HG03025 (cell line): ENCODE measurements at regions not wholly inside any gene's neighbourhood (a gene's known extent, or its start where the extent isn't known, plus 50 kb on each side); places are given as distances from the start of the nearest gene placed in this dataset.
"Not testable (repeated sequence)": the region's sequence is repeated elsewhere in the genome, so short reads cannot be mapped to it uniquely, and the experiment has no call there.

ENCODE experiments used
- ATAC-seq: cut with Tn5 transposase; IDR thresholded peaks from one replicate; pipeline ENCODE4 v1.9.1; 2021; ENCODE audit warnings: mild to moderate bottlenecking, moderate library complexity; ENCODE audit not compliant: unreplicated experiment, low FRiP score

- ATAC-seq = no peak
Measured at GRCh38 chr12:60419986-60420385, 824.2 kb downstream of the SLC16A7 start.

- ATAC-seq = no peak
Measured at GRCh38 chr12:60421741-60422140, 825.9 kb downstream of the SLC16A7 start.

GRCh38 chr12:60437297-60437696 lies 841.5 kb downstream of the SLC16A7 start:
- ATAC-seq = no peak

- ATAC-seq = no peak
Measured at GRCh38 chr12:60441577-60441976, 845.7 kb downstream of the SLC16A7 start.

- ATAC-seq = no peak
Measured at GRCh38 chr12:60451457-60451856, 855.6 kb downstream of the SLC16A7 start.

- no peak for ATAC-seq
Measured at GRCh38 chr12:60465060-60465459, 869.2 kb downstream of the SLC16A7 start.

- ATAC-seq = no peak
Measured at GRCh38 chr12:60468546-60468945, 872.7 kb downstream of the SLC16A7 start.

GRCh38 chr12:60475825-60476224 lies 880.0 kb downstream of the SLC16A7 start:
- no peak for ATAC-seq

- ATAC-seq = no peak
Measured at GRCh38 chr12:60487284-60487683, 891.5 kb downstream of the SLC16A7 start.

GRCh38 chr12:60489071-60489470 lies 893.2 kb downstream of the SLC16A7 start:
- ATAC-seq = no peak

GRCh38 chr12:60494244-60494643 lies 898.4 kb downstream of the SLC16A7 start:
- ATAC-seq = no peak

- no peak for ATAC-seq
Measured at GRCh38 chr12:60498656-60499055, 902.8 kb downstream of the SLC16A7 start.

- no peak for ATAC-seq
Measured at GRCh38 chr12:60501124-60501729, 905.4 kb downstream of the SLC16A7 start.

GRCh38 chr12:60522684-60523400 lies 927.0 kb downstream of the SLC16A7 start:
- no peak for ATAC-seq

GRCh38 chr12:60529261-60529660 lies 933.4 kb downstream of the SLC16A7 start:
- ATAC-seq = no peak

- ATAC-seq = no peak
Measured at GRCh38 chr12:60529723-60530122, 933.9 kb downstream of the SLC16A7 start.

- ATAC-seq = no peak
Measured at GRCh38 chr12:60535363-60535762, 939.5 kb downstream of the SLC16A7 start.

GRCh38 chr12:60539592-60539991 lies 943.8 kb downstream of the SLC16A7 start:
- ATAC-seq = no peak

- ATAC-seq = no peak
Measured at GRCh38 chr12:60568914-60569313, 973.1 kb downstream of the SLC16A7 start.

GRCh38 chr12:60577607-60578006 lies 981.8 kb downstream of the SLC16A7 start:
- no peak for ATAC-seq

- not testable (repeated sequence) for ATAC-seq
Measured at GRCh38 chr12:60587664-60588063, 991.8 kb downstream of the SLC16A7 start.

- no peak for ATAC-seq
Measured at GRCh38 chr12:60594035-60594711, 998.3 kb downstream of the SLC16A7 start.
